H9 (cell line): ENCODE measurements at regions not wholly inside any gene's neighbourhood (a gene's known extent, or its start where the extent isn't known, plus 50 kb on each side); places are given as distances from the start of the nearest gene placed in this dataset.

Experiments
- DNase-seq: peaks from one replicate; pipeline ENCODE4 v3.0.0-alpha.2; 2017
- H2AFZ ChIP-seq: one replicate; pipeline ENCODE4 v1.6.1; 2013; ENCODE audit warnings: mild to moderate bottlenecking, low read length, control low read depth, moderate library complexity
- H2AK5ac ChIP-seq: 2 replicates; pipeline ENCODE4 v1.6.1; 2013; ENCODE audit warnings: low read length, control low read depth, mixed read lengths; ENCODE audit not compliant: insufficient read length
- H2BK120ac ChIP-seq: one replicate; pipeline ENCODE4 v1.6.1; 2013; ENCODE audit warnings: low read depth, mild to moderate bottlenecking, low read length, control low read depth, inconsistent platforms; ENCODE audit not compliant: poor library complexity, severe bottlenecking
- H2BK12ac ChIP-seq: 2 replicates; pipeline ENCODE4 v1.6.1; 2013; ENCODE audit warnings: low read length, control low read depth, mixed read lengths, low read depth; ENCODE audit not compliant: insufficient read length
- H2BK15ac ChIP-seq: 2 replicates; pipeline ENCODE4 v1.6.1; 2013; ENCODE audit warnings: low read depth, low read length, control low read depth
- H2BK20ac ChIP-seq: one replicate; pipeline ENCODE4 v1.6.1; 2013; ENCODE audit warnings: low read depth, mild to moderate bottlenecking, low read length, control low read depth, inconsistent platforms; ENCODE audit not compliant: poor library complexity, severe bottlenecking
- H2BK5ac ChIP-seq: 2 replicates; pipeline ENCODE4 v1.6.1; 2013; ENCODE audit warnings: low read length, control low read depth, mixed read lengths; ENCODE audit not compliant: insufficient read length
- H3K14ac ChIP-seq: 2 replicates; pipeline ENCODE4 v1.6.1; 2013; ENCODE audit warnings: low read length, control low read depth; ENCODE audit not compliant: insufficient read depth
- H3K18ac ChIP-seq: 2 replicates; pipeline ENCODE4 v1.6.1; 2013; ENCODE audit warnings: low read depth, mild to moderate bottlenecking, mixed read lengths, low read length, control low read depth; ENCODE audit not compliant: insufficient read length
- H3K23ac ChIP-seq: 2 replicates; pipeline ENCODE4 v1.6.1; 2013; ENCODE audit warnings: low read length, control low read depth, mixed read lengths, low read depth; ENCODE audit not compliant: insufficient read length
- H3K23me2 ChIP-seq: 2 replicates; pipeline ENCODE4 v1.6.1; 2013; ENCODE audit warnings: low read depth, mild to moderate bottlenecking, mixed read lengths, low read length, control low read depth; ENCODE audit not compliant: insufficient read length, poor library complexity, severe bottlenecking
- H3K27ac ChIP-seq: 2 replicates; pipeline ENCODE4 v1.5.1; 2013; ENCODE audit warnings: low read length, control low read depth, mixed read lengths, low read depth; ENCODE audit not compliant: insufficient read length
- H3K27me3 ChIP-seq: 2 replicates; pipeline ENCODE4 v1.6.1; 2013; ENCODE audit warnings: low read length, control low read depth, inconsistent platforms; ENCODE audit not compliant: insufficient read depth
- H3K4ac ChIP-seq: 2 replicates; pipeline ENCODE4 v1.6.1; 2013; ENCODE audit warnings: low read depth, mild to moderate bottlenecking, control low read depth, inconsistent platforms, low read length, moderate library complexity
- H3K4me1 ChIP-seq: 2 replicates; pipeline ENCODE4 v1.6.1; 2013; ENCODE audit warnings: low read length, control low read depth, inconsistent platforms; ENCODE audit not compliant: insufficient read depth
- H3K4me2 ChIP-seq: 2 replicates; pipeline ENCODE4 v1.6.1; 2013; ENCODE audit warnings: low read length, control low read depth, mixed read lengths; ENCODE audit not compliant: insufficient read length, insufficient read depth
- H3K56ac ChIP-seq: 2 replicates; pipeline ENCODE4 v1.6.1; 2013; ENCODE audit warnings: low read depth, mild to moderate bottlenecking, mixed read lengths, low read length, control low read depth; ENCODE audit not compliant: insufficient read length
- H3K79me1 ChIP-seq: 2 replicates; pipeline ENCODE4 v1.6.1; 2013; ENCODE audit warnings: low read depth, mild to moderate bottlenecking, moderate library complexity, low read length, control low read depth, inconsistent platforms; ENCODE audit not compliant: insufficient read depth, poor library complexity, severe bottlenecking
- H3K79me2 ChIP-seq: 2 replicates; pipeline ENCODE4 v1.6.1; 2013; ENCODE audit warnings: low read length, control low read depth, inconsistent platforms; ENCODE audit not compliant: insufficient read depth
- H3K9ac ChIP-seq: 2 replicates; pipeline ENCODE4 v1.6.1; 2013; ENCODE audit warnings: low read length, control low read depth, mixed read lengths; ENCODE audit not compliant: insufficient read length; ENCODE audit errors: extremely low read depth
- H3K9me3 ChIP-seq: one replicate; pipeline ENCODE4 v1.6.1; 2013; ENCODE audit warnings: low read depth, low read length, inconsistent platforms; ENCODE audit not compliant: control insufficient read depth
- H3T11ph ChIP-seq: one replicate; pipeline ENCODE4 v1.6.1; 2013; ENCODE audit warnings: mild to moderate bottlenecking, low read length, control low read depth, inconsistent platforms
- H4K20me1 ChIP-seq: one replicate; pipeline ENCODE4 v1.6.1; 2013; ENCODE audit not compliant: control insufficient read depth, insufficient read length, insufficient read depth
- H4K5ac ChIP-seq: 2 replicates; pipeline ENCODE4 v1.6.1; 2013; ENCODE audit warnings: low read depth, mild to moderate bottlenecking, mixed read lengths, low read length, control low read depth; ENCODE audit not compliant: insufficient read length
- H4K8ac ChIP-seq: replicated peaks from 2 replicates; pipeline ENCODE4 v1.6.1; 2013; ENCODE audit warnings: low read length, control low read depth, mixed read lengths, low read depth; ENCODE audit not compliant: insufficient read length
- H4K91ac ChIP-seq: 2 replicates; pipeline ENCODE4 v1.6.1; 2013; ENCODE audit warnings: low read depth, mild to moderate bottlenecking, moderate library complexity, mixed read lengths, low read length, control low read depth; ENCODE audit not compliant: insufficient read length
- H3K27ac Mint-ChIP-seq, 3 experiments: 2 replicates in 2 of 3; 3 replicates in 1 of 3; pipeline ENCODE4 v1.8.0; 2020 to 2021; ENCODE audit warnings: mixed read lengths in 3 of 3, mild to moderate bottlenecking in 1 of 3, moderate library complexity in 1 of 3
- H3K27me3 Mint-ChIP-seq: 2 replicates; pipeline ENCODE4 v1.8.0; 2021; ENCODE audit warnings: low read depth, mild to moderate bottlenecking, moderate library complexity, mixed read lengths
- H3K36me3 Mint-ChIP-seq, 3 experiments: 2 replicates in 2 of 3; 3 replicates in 1 of 3; pipeline ENCODE4 v1.8.0; 2020 to 2021; ENCODE audit warnings: low read depth in 3 of 3, mixed read lengths in 3 of 3; ENCODE audit not compliant: insufficient read depth in 1 of 3
- H3K4me1 Mint-ChIP-seq, 2 experiments: 2 replicates each; pipeline ENCODE4 v1.8.0; 2020; ENCODE audit warnings: mixed read lengths in 2 of 2
- H3K4me3 Mint-ChIP-seq, 2 experiments: 2 replicates in 1 of 2; 3 replicates in 1 of 2; pipeline ENCODE4 v1.8.0; 2020 to 2021; ENCODE audit warnings: mild to moderate bottlenecking in 2 of 2, mixed read lengths in 2 of 2, moderate library complexity in 1 of 2
- H3K9me3 Mint-ChIP-seq, 2 experiments: 2 replicates in 1 of 2; 3 replicates in 1 of 2; pipeline ENCODE4 v1.8.0; 2020; ENCODE audit warnings: mild to moderate bottlenecking in 2 of 2, mixed read lengths in 2 of 2, moderate library complexity in 1 of 2
- TF ChIP-seq, protein P1 (sequence below): fragments of 200-600 bp; sonication (generic); conservative IDR thresholded peaks from 3 replicates; pipeline ENCODE4 v1.8.0; 2021; ENCODE audit warnings: antibody characterized with exemption, mild to moderate bottlenecking

DNA sequence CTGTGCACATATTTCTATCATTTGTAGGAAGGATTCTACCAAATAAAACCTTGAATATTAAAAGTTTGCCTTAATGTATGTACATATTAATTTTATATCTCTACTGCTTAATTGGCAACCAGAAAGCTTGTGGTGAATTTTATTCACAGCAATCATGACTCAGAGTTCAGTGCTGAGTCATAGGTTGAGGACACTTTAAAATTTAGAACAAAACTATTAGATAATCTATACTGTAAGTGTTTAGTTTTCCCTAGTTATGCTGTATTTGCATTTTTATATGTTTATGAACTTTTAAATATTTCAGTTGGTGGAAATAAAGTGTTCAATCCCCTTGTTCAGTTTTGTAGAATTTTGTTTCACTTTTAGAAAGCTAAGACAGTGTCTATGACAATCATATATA lies 841.5 kb downstream of the KCNT2 start:
- H3K14ac ChIP-seq, result no peak overlapping the region
- Mint-ChIP-seq H3K36me3 (no peaks in the 10 kb centered on the region), H3K9me3 (no peaks in the 10 kb centered on the region), H3K27ac (no peak overlapping the region), H3K4me3 (no peak overlapping the region), H3K4me1 (no peaks in the 10 kb centered on the region), H3K27me3 (no peaks in the 10 kb centered on the region)
- H3K23ac ChIP-seq, result no peak overlapping the region
- no peak overlapping the region for H2BK120ac ChIP-seq
- H3K4ac ChIP-seq, result no peak overlapping the region
- H3K18ac ChIP-seq, result no peak overlapping the region
- H3K4me1 ChIP-seq, result no peaks in the 10 kb centered on the region
- H2BK5ac ChIP-seq, result no peak overlapping the region
- H4K5ac ChIP-seq, result no peak overlapping the region
- no peak for DNase-seq
- no peaks in the 10 kb centered on the region for H3K79me1 ChIP-seq
- H2BK15ac ChIP-seq, result no peak overlapping the region
- no peaks in the 10 kb centered on the region for H3K79me2 ChIP-seq
- no peak overlapping the region for H4K91ac ChIP-seq
- no peaks in the 10 kb centered on the region for H4K20me1 ChIP-seq
- no peak overlapping the region for H2BK12ac ChIP-seq
- no peak overlapping the region for H3K9ac ChIP-seq
- no peak overlapping the region for H3T11ph ChIP-seq
- no peak overlapping the region for H3K4me2 ChIP-seq
- H3K56ac ChIP-seq, result no peak overlapping the region
- no peak overlapping the region for H4K8ac ChIP-seq
- no peak overlapping the region for H2AFZ ChIP-seq
- no peaks in the 10 kb centered on the region for H3K23me2 ChIP-seq
- H2BK20ac ChIP-seq, result no peak overlapping the region
- no peak overlapping the region for H2AK5ac ChIP-seq
- TF ChIP-seq, protein P1, sequence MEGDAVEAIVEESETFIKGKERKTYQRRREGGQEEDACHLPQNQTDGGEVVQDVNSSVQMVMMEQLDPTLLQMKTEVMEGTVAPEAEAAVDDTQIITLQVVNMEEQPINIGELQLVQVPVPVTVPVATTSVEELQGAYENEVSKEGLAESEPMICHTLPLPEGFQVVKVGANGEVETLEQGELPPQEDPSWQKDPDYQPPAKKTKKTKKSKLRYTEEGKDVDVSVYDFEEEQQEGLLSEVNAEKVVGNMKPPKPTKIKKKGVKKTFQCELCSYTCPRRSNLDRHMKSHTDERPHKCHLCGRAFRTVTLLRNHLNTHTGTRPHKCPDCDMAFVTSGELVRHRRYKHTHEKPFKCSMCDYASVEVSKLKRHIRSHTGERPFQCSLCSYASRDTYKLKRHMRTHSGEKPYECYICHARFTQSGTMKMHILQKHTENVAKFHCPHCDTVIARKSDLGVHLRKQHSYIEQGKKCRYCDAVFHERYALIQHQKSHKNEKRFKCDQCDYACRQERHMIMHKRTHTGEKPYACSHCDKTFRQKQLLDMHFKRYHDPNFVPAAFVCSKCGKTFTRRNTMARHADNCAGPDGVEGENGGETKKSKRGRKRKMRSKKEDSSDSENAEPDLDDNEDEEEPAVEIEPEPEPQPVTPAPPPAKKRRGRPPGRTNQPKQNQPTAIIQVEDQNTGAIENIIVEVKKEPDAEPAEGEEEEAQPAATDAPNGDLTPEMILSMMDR, result no peak
- no peak overlapping the region for H3K27ac ChIP-seq
- no peaks in the 10 kb centered on the region for H3K9me3 ChIP-seq
- no peaks in the 10 kb centered on the region for H3K27me3 ChIP-seq
